HepG2 (cell line): ENCODE measurements at regions not wholly inside any gene's neighbourhood (a gene's known extent, or its start where the extent isn't known, plus 50 kb on each side); places are given as distances from the start of the nearest gene placed in this dataset.

ENCODE experiments used
- CTCF ChIP-seq: sonication (generic); formaldehyde crosslinking; IDR thresholded peaks from 2 replicates; pipeline ENCODE4 v1.5.0; 2020; ENCODE audit warnings: mild to moderate bottlenecking, missing genetic modification reagents, moderate library complexity
- EP300 ChIP-seq, 3 experiments: sonication (generic) in 1 of 3; formaldehyde crosslinking in 1 of 3; IDR thresholded peaks; 2 replicates each; pipeline versions ENCODE4 v1.5.1 to v1.6.1; 2011 to 2020; ENCODE audit warnings: low read depth in 2 of 3, low read length in 2 of 3, borderline replicate concordance in 1 of 3, improper control_type of control experiment in 1 of 3, mild to moderate bottlenecking in 1 of 3, missing genetic modification reagents in 1 of 3, moderate library complexity in 1 of 3
- FOXP1 ChIP-seq, 2 experiments: fragments of 450-650 bp in 1 of 2; IDR thresholded peaks; 2 replicates each; pipeline ENCODE4 v1.6.1; 2017 to 2018; ENCODE audit warnings: antibody characterized with exemption in 1 of 2
- HMG20A ChIP-seq: IDR thresholded peaks from 2 replicates; pipeline ENCODE4 v1.6.1; 2016; ENCODE audit warnings: borderline replicate concordance
- HNRNPUL1 ChIP-seq: fragments of 200-400 bp; formaldehyde crosslinking; IDR thresholded peaks from 2 replicates; pipeline ENCODE4 v1.6.1; 2017; ENCODE audit warnings: low read depth, mild to moderate bottlenecking, low read length, moderate library complexity
- JUND ChIP-seq: sonication (generic); formaldehyde crosslinking; IDR thresholded peaks from 2 replicates; pipeline ENCODE4 v1.8.0; 2022; ENCODE audit warnings: mild to moderate bottlenecking, missing genetic modification reagents
- POLR2A ChIP-seq, 2 experiments: IDR thresholded peaks; 2 replicates each; pipeline ENCODE4 v1.6.1; 2011; ENCODE audit warnings: low read depth in 2 of 2, low read length in 2 of 2, mild to moderate bottlenecking in 1 of 2, moderate library complexity in 1 of 2; ENCODE audit not compliant: insufficient read depth in 1 of 2
- TP53 ChIP-seq: sonication (generic); formaldehyde crosslinking; conservative IDR thresholded peaks from 2 replicates; pipeline ENCODE4 v1.4.0; 2020; ENCODE audit warnings: missing genetic modification reagents
- ZNF10 ChIP-seq: sonication (generic); formaldehyde crosslinking; IDR thresholded peaks from 2 replicates; pipeline ENCODE4 v1.4.0; 2020; ENCODE audit warnings: mild to moderate bottlenecking, low read depth, missing genetic modification reagents, borderline replicate concordance
- ZNF382 ChIP-seq: sonication (generic); formaldehyde crosslinking; IDR thresholded peaks from 2 replicates; pipeline ENCODE4 v1.5.0; 2020; ENCODE audit warnings: missing genetic modification reagents, mild to moderate bottlenecking, borderline replicate concordance
- TF ChIP-seq, protein P1 (sequence below): sonication (generic); formaldehyde crosslinking; IDR thresholded peaks from 2 replicates; pipeline ENCODE4 v1.4.0; 2020; ENCODE audit warnings: missing genetic modification reagents

- TF ChIP-seq EP300 (IDR thresholded peaks at IDR 0.05; ENCODE audit: low read depth in 2 of 2, low read length in 2 of 2) (no peak), EP300 (CRISPR knock-in tag; IDR thresholded peaks at IDR 0.05; ENCODE audit: borderline replicate concordance) (no peak), TP53 (no peak), JUND (no peak), POLR2A (IDR thresholded peaks at IDR 0.05; ENCODE audit: insufficient read depth in 1 of 2, low read depth in 2 of 2, low read length in 2 of 2) (no peak), HNRNPUL1 (no peak), CTCF (no peak), FOXP1 (IDR thresholded peaks at IDR 0.05) (no peak), FOXP1 (CRISPR knock-in tag; IDR thresholded peaks at IDR 0.05) (no peak), HMG20A (CRISPR knock-in tag) (no peak), ZNF382 (CRISPR knock-in tag) (no peak), ZNF10 (CRISPR knock-in tag) (no peak)
- TF ChIP-seq, protein P1, sequence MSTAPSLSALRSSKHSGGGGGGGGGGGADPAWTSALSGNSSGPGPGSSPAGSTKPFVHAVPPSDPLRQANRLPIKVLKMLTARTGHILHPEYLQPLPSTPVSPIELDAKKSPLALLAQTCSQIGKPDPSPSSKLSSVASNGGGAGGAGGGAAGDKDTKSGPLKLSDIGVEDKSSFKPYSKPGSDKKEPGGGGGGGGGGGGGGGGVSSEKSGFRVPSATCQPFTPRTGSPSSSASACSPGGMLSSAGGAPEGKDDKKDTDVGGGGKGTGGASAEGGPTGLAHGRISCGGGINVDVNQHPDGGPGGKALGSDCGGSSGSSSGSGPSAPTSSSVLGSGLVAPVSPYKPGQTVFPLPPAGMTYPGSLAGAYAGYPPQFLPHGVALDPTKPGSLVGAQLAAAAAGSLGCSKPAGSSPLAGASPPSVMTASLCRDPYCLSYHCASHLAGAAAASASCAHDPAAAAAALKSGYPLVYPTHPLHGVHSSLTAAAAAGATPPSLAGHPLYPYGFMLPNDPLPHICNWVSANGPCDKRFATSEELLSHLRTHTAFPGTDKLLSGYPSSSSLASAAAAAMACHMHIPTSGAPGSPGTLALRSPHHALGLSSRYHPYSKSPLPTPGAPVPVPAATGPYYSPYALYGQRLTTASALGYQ (CRISPR knock-in tag): no peak
Observed at GRCh38 chr12:16870845-16871244, 264.9 kb upstream of the LMO3 start.
